ENCODE measurements at regions not wholly inside any gene's neighbourhood (a gene's known extent, or its start where the extent isn't known, plus 50 kb on each side); places are given as distances from the start of the nearest gene placed in this dataset.

- H3K9me3 ChIP-seq: peaks cover 0 to 2% (median 0%) of the 10 kb centered on the region in 4 donors
- no peaks in the 10 kb centered on the region for H3K36me3 ChIP-seq
- H3K27ac ChIP-seq: no peak overlapping the region
- TF ChIP-seq CTCF (IDR thresholded peaks at IDR 0.05): no peak
- no peak for TF ChIP-seq POLR2A (IDR thresholded peaks at IDR 0.05)
- TF ChIP-seq EP300 (IDR thresholded peaks at IDR 0.05): no peak
- no peak for TF ChIP-seq POLR2AphosphoS5 (IDR thresholded peaks at IDR 0.05)
- H3K4me3 ChIP-seq: no peak overlapping the region
- H3K4me1 ChIP-seq: no peaks in the 10 kb centered on the region
- WGBS, 2 donors: 96 to 98% methylated on average over 1 of the region's 1 CpG
- no peaks in the 10 kb centered on the region for H3K27me3 ChIP-seq
- no peak for DNase-seq
- intact Hi-C loops (cut with DNase I): no loop called here
These were observed 165.3 kb upstream of the FBN2 start for GRCh38 chr5:128703322-128703721.

- H3K9me3 ChIP-seq: peaks cover 0 to 2% (median 0%) of the 10 kb centered on the region in 4 donors
- no peak for DNase-seq
- H3K4me3 ChIP-seq: no peak overlapping the region
- no peak for TF ChIP-seq POLR2AphosphoS5 (IDR thresholded peaks at IDR 0.05)
- no peak for TF ChIP-seq EP300 (IDR thresholded peaks at IDR 0.05)
- TF ChIP-seq CTCF (IDR thresholded peaks at IDR 0.05): no peak
- TF ChIP-seq POLR2A (IDR thresholded peaks at IDR 0.05): no peak
- WGBS, 2 donors: 88 to 93% methylated on average over 1 of the region's 1 CpG
- intact Hi-C loops (cut with DNase I): no loop called here
- no peak overlapping the region for H3K27ac ChIP-seq
- H3K4me1 ChIP-seq: no peaks in the 10 kb centered on the region
- no peaks in the 10 kb centered on the region for H3K27me3 ChIP-seq
- H3K36me3 ChIP-seq: no peaks in the 10 kb centered on the region
These were observed 168.2 kb upstream of the FBN2 start for GRCh38 chr5:128706269-128706668.

GRCh38 chr5:128708841-128709240 lies 170.8 kb upstream of the FBN2 start:
- TF ChIP-seq CTCF (IDR thresholded peaks at IDR 0.05) (no peak), EP300 (IDR thresholded peaks at IDR 0.05) (no peak), POLR2A (IDR thresholded peaks at IDR 0.05) (no peak), POLR2AphosphoS5 (IDR thresholded peaks at IDR 0.05) (no peak)
- no peak for DNase-seq

GRCh38 chr5:128711216-128711615 lies 173.2 kb upstream of the FBN2 start:
- Histone ChIP-seq H3K27ac (no peak overlapping the region), H3K36me3 (no peaks in the 10 kb centered on the region), H3K4me3 (no peak overlapping the region), H3K4me1 (no peaks in the 10 kb centered on the region), H3K27me3 (no peaks in the 10 kb centered on the region), H3K9me3 (no peaks in the 10 kb centered on the region)
- DNase-seq: no peak
- intact Hi-C loops (cut with DNase I): no loop called here
- TF ChIP-seq EP300 (IDR thresholded peaks at IDR 0.05): no peak
- TF ChIP-seq CTCF (IDR thresholded peaks at IDR 0.05): no peak
- no peak for TF ChIP-seq POLR2A (IDR thresholded peaks at IDR 0.05)
- TF ChIP-seq POLR2AphosphoS5 (IDR thresholded peaks at IDR 0.05): no peak
- 87 to 88% methylated on average over 2 of the region's 2 CpGs for WGBS, 2 donors

More at GRCh38 chr5:128708841-128709240, 170.8 kb upstream of the FBN2 start:
- Histone ChIP-seq H3K27me3 (no peaks in the 10 kb centered on the region), H3K4me3 (no peak overlapping the region), H3K9me3 (no peaks in the 10 kb centered on the region), H3K27ac (no peak overlapping the region), H3K36me3 (no peaks in the 10 kb centered on the region), H3K4me1 (no peaks in the 10 kb centered on the region)
- intact Hi-C loops (cut with DNase I): no loop called here
- WGBS, 2 donors: 73 to 91% methylated on average over 1 of the region's 1 CpG

- WGBS, 2 donors: 94 to 98% methylated on average over 1 of the region's 1 CpG
- DNase-seq: no peak
- Histone ChIP-seq H3K36me3 (no peaks in the 10 kb centered on the region), H3K9me3 (no peaks in the 10 kb centered on the region), H3K27ac (no peak overlapping the region), H3K4me1 (no peaks in the 10 kb centered on the region), H3K4me3 (no peak overlapping the region), H3K27me3 (no peaks in the 10 kb centered on the region)
- intact Hi-C loops (cut with DNase I): no loop called here
- no peak for TF ChIP-seq POLR2A (IDR thresholded peaks at IDR 0.05)
- no peak for TF ChIP-seq EP300 (IDR thresholded peaks at IDR 0.05)
- no peak for TF ChIP-seq CTCF (IDR thresholded peaks at IDR 0.05)
- TF ChIP-seq POLR2AphosphoS5 (IDR thresholded peaks at IDR 0.05): no peak
These were observed 176.5 kb upstream of the FBN2 start for GRCh38 chr5:128714551-128714950.
